IMR-90 (cell line): ENCODE measurements at regions not wholly inside any gene's neighbourhood (a gene's known extent, or its start where the extent isn't known, plus 50 kb on each side); places are given as distances from the start of the nearest gene placed in this dataset.

Source experiments
- BHLHE40 ChIP-seq: fragments of 150-350 bp; IDR thresholded peaks from 2 replicates; pipeline ENCODE4 v1.6.1; 2016; ENCODE audit warnings: mild to moderate bottlenecking, low read depth, low read length
- CEBPB ChIP-seq: IDR thresholded peaks from 2 replicates; pipeline ENCODE4 v1.6.1; 2012; ENCODE audit warnings: low read depth, low read length, improper control_type of control experiment
- NFE2L2 ChIP-seq: fragments of 150-350 bp; IDR thresholded peaks from 2 replicates; pipeline ENCODE4 v1.6.1; 2016; ENCODE audit warnings: low read depth, mild to moderate bottlenecking, low read length
- POLR2A ChIP-seq: IDR thresholded peaks from 2 replicates; pipeline ENCODE4 v1.6.1; 2012; ENCODE audit warnings: mild to moderate bottlenecking, low read depth, low read length
- RAD21 ChIP-seq: IDR thresholded peaks from 2 replicates; pipeline ENCODE4 v1.6.1; 2012; ENCODE audit warnings: low read length, improper control_type of control experiment
- USF2 ChIP-seq: fragments of 150-350 bp; IDR thresholded peaks from 2 replicates; pipeline ENCODE4 v1.6.1; 2017; ENCODE audit warnings: mild to moderate bottlenecking, antibody characterized with exemption, low read length, low read depth
- TF ChIP-seq, protein P1 (sequence below): conservative IDR thresholded peaks from 2 replicates; pipeline ENCODE4 v1.5.1; 2012; ENCODE audit warnings: mild to moderate bottlenecking, low read depth, low read length, improper control_type of control experiment

- no peak for TF ChIP-seq BHLHE40
- TF ChIP-seq, protein P1, sequence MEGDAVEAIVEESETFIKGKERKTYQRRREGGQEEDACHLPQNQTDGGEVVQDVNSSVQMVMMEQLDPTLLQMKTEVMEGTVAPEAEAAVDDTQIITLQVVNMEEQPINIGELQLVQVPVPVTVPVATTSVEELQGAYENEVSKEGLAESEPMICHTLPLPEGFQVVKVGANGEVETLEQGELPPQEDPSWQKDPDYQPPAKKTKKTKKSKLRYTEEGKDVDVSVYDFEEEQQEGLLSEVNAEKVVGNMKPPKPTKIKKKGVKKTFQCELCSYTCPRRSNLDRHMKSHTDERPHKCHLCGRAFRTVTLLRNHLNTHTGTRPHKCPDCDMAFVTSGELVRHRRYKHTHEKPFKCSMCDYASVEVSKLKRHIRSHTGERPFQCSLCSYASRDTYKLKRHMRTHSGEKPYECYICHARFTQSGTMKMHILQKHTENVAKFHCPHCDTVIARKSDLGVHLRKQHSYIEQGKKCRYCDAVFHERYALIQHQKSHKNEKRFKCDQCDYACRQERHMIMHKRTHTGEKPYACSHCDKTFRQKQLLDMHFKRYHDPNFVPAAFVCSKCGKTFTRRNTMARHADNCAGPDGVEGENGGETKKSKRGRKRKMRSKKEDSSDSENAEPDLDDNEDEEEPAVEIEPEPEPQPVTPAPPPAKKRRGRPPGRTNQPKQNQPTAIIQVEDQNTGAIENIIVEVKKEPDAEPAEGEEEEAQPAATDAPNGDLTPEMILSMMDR, result no peak
- no peak for TF ChIP-seq RAD21
- TF ChIP-seq USF2, result no peak
- TF ChIP-seq POLR2A, result no peak
- TF ChIP-seq CEBPB, result no peak
- no peak for TF ChIP-seq NFE2L2
These were observed 1692.7 kb downstream of the TP53TG3F start for GRCh38 chr16:35152067-35152627.
